H1 (cell line): ENCODE measurements at regions not wholly inside any gene's neighbourhood (a gene's known extent, or its start where the extent isn't known, plus 50 kb on each side); places are given as distances from the start of the nearest gene placed in this dataset.

Experiments used
- CTCF ChIA-PET: fragments of 300-600 bp; sonication (Branson Sonifier 250); formaldehyde crosslinking; loops from one replicate; lab custom pipeline; 2021; ENCODE audit not compliant: partially characterized antibody; lab: Charles Lee
- POLR2A ChIA-PET: fragments of 300-600 bp; sonication (Branson Sonifier 250); formaldehyde crosslinking; loops from one replicate; lab custom pipeline; 2021; ENCODE audit warnings: inconsistent platforms; ENCODE audit not compliant: partially characterized antibody; lab: Charles Lee
- DNase-seq, 2 experiments: peaks; one replicate each; pipeline versions ENCODE4 v3.0.0 to v3.0.0-alpha.2; 2010 to 2022; ENCODE audit warnings: low spot score in 2 of 2, low read depth in 1 of 2, mixed read lengths in 1 of 2
- FAIRE-seq: peaks from 2 replicates; lab custom pipeline; 2011; peaks lifted over from hg19 to GRCh38; lab: Jason Lieb, UNC
- H2AFZ ChIP-seq: 2 replicates; pipeline ENCODE4 v1.8.1; 2012; ENCODE audit warnings: low read length, inconsistent platforms
- H2AK5ac ChIP-seq: 2 replicates; pipeline ENCODE4 v1.6.1; 2013; ENCODE audit warnings: low read depth, low read length
- H2BK120ac ChIP-seq: replicated peaks from 2 replicates; pipeline ENCODE3; 2013; ENCODE audit warnings: low read depth, low read length, inconsistent platforms
- H2BK12ac ChIP-seq: 2 replicates; pipeline ENCODE4 v1.6.1; 2013; ENCODE audit warnings: low read depth, low read length
- H2BK15ac ChIP-seq: 2 replicates; pipeline ENCODE4 v1.6.1; 2013; ENCODE audit warnings: low read length
- H2BK20ac ChIP-seq: 2 replicates; pipeline ENCODE4 v1.6.1; 2013; ENCODE audit warnings: low read length
- H2BK5ac ChIP-seq: 2 replicates; pipeline ENCODE4 v1.6.1; 2013; ENCODE audit warnings: low read depth, low read length
- H3K14ac ChIP-seq: 2 replicates; pipeline ENCODE4 v1.6.1; 2013; ENCODE audit warnings: inconsistent platforms; ENCODE audit not compliant: insufficient read length
- H3K18ac ChIP-seq: 2 replicates; pipeline ENCODE4 v1.6.1; 2013; ENCODE audit warnings: low read length; ENCODE audit errors: extremely low read depth
- H3K23ac ChIP-seq: 2 replicates; pipeline ENCODE4 v1.6.1; 2013; ENCODE audit warnings: inconsistent platforms; ENCODE audit not compliant: insufficient read length
- H3K23me2 ChIP-seq: 2 replicates; pipeline ENCODE4 v1.6.1; 2013; ENCODE audit warnings: low read depth, low read length
- H3K27ac ChIP-seq: 2 replicates; pipeline ENCODE4 v1.6.1; 2011; ENCODE audit warnings: low read depth, low read length, inconsistent platforms
- H3K27me3 ChIP-seq, 4 experiments: replicated peaks in 1 of 4; 1 replicate in 1 of 4; 2 replicates in 3 of 4; pipeline versions ENCODE4 v1.6.1 to v1.8.1; 2011 to 2013; ENCODE audit warnings: low read length in 3 of 4, mild to moderate bottlenecking in 3 of 4, inconsistent platforms in 2 of 4, mixed read lengths in 2 of 4, moderate library complexity in 1 of 4; ENCODE audit not compliant: control insufficient read depth in 3 of 4, insufficient read depth in 3 of 4; ENCODE audit errors: extremely low read depth in 1 of 4
- H3K36me3 ChIP-seq, 4 experiments: 2 replicates each; pipeline versions ENCODE4 v1.6.1 to v1.8.1; 2011 to 2013; ENCODE audit warnings: mild to moderate bottlenecking in 4 of 4, low read length in 3 of 4, moderate library complexity in 2 of 4, control low read depth in 1 of 4, inconsistent platforms in 1 of 4; ENCODE audit not compliant: insufficient read depth in 4 of 4, control insufficient read depth in 2 of 4
- H3K4ac ChIP-seq: replicated peaks from 2 replicates; pipeline ENCODE3; 2013; ENCODE audit warnings: low read length, low read depth, mixed read lengths, inconsistent platforms; ENCODE audit not compliant: insufficient read length
- H3K4me1 ChIP-seq, 4 experiments: replicated peaks in 1 of 4; 1 replicate in 1 of 4; 2 replicates in 3 of 4; pipeline versions ENCODE4 v1.6.1 to v1.8.1; 2011 to 2013; ENCODE audit warnings: low read length in 3 of 4, inconsistent platforms in 2 of 4, mixed read lengths in 1 of 4; ENCODE audit not compliant: insufficient read depth in 4 of 4, control insufficient read depth in 3 of 4
- H3K4me2 ChIP-seq, 2 experiments: 2 replicates each; pipeline versions ENCODE4 v1.6.1 to v1.8.1; 2011 to 2013; ENCODE audit warnings: low read depth in 2 of 2, low read length in 2 of 2, control low read depth in 1 of 2, inconsistent platforms in 1 of 2, mild to moderate bottlenecking in 1 of 2; ENCODE audit not compliant: insufficient read depth in 1 of 2
- H3K4me3 ChIP-seq, 4 experiments: fragments of 200-600, 300-600 bp in 1 of 4; sonication (generic), shearing (Covaris generic), sonication (Bioruptor Twin) in 1 of 4; 2 replicates each; pipeline versions ENCODE4 v1.5.1 to v1.8.1; 2011 to 2016; ENCODE audit warnings: low read length in 4 of 4, low read depth in 3 of 4, control low read depth in 2 of 4, inconsistent platforms in 2 of 4, mild to moderate bottlenecking in 2 of 4, mixed read lengths in 1 of 4, moderate library complexity in 1 of 4; ENCODE audit not compliant: insufficient read depth in 2 of 4; ENCODE audit errors: extremely low read depth in 1 of 4
- H3K56ac ChIP-seq: replicated peaks from 2 replicates; pipeline ENCODE3; 2013; ENCODE audit warnings: low read depth, mild to moderate bottlenecking, mixed read lengths, low read length, inconsistent platforms; ENCODE audit not compliant: insufficient read length
- H3K79me1 ChIP-seq: 2 replicates; pipeline ENCODE4 v1.6.1; 2013; ENCODE audit warnings: low read depth, low read length, control low read depth
- H3K79me2 ChIP-seq, 2 experiments: 2 replicates each; pipeline versions ENCODE4 v1.6.1 to v1.8.1; 2012 to 2013; ENCODE audit warnings: low read length in 2 of 2, mild to moderate bottlenecking in 2 of 2, inconsistent platforms in 1 of 2; ENCODE audit not compliant: insufficient read depth in 2 of 2, control insufficient read depth in 1 of 2
- H3K9ac ChIP-seq, 4 experiments: replicated peaks in 1 of 4; 1 replicate in 1 of 4; 2 replicates in 3 of 4; pipeline versions ENCODE4 v1.6.1 to v1.8.1; 2011 to 2013; ENCODE audit warnings: low read depth in 3 of 4, low read length in 3 of 4, control low read depth in 2 of 4, mild to moderate bottlenecking in 2 of 4, moderate library complexity in 2 of 4, inconsistent platforms in 1 of 4; ENCODE audit errors: extremely low read depth in 1 of 4
- H3K9me3 ChIP-seq, 2 experiments: 2 replicates each; pipeline versions ENCODE4 v1.6.1 to v1.8.1; 2012 to 2013; ENCODE audit warnings: mild to moderate bottlenecking in 2 of 2, moderate library complexity in 2 of 2, control low read depth in 1 of 2, inconsistent platforms in 1 of 2, low read depth in 1 of 2, low read length in 1 of 2, mixed read lengths in 1 of 2; ENCODE audit not compliant: insufficient read depth in 2 of 2
- H4K20me1 ChIP-seq, 2 experiments: replicated peaks in 1 of 2; 2 replicates each; pipeline versions ENCODE3 to v1.8.1; 2011 to 2013; ENCODE audit warnings: inconsistent platforms in 2 of 2, low read length in 2 of 2, mild to moderate bottlenecking in 1 of 2; ENCODE audit not compliant: insufficient read depth in 2 of 2, control insufficient read depth in 1 of 2
- H4K5ac ChIP-seq: 2 replicates; pipeline ENCODE4 v1.6.1; 2013; ENCODE audit warnings: low read length, low read depth, mixed read lengths, inconsistent platforms; ENCODE audit not compliant: insufficient read length
- H4K8ac ChIP-seq: 2 replicates; pipeline ENCODE4 v1.8.0; 2013; ENCODE audit warnings: mild to moderate bottlenecking, moderate library complexity, low read length, inconsistent platforms; ENCODE audit not compliant: insufficient read depth; ENCODE audit errors: extremely low read depth
- H4K91ac ChIP-seq: replicated peaks from 2 replicates; pipeline ENCODE3; 2013; ENCODE audit warnings: low read length, mixed read lengths, inconsistent platforms; ENCODE audit not compliant: insufficient read length
- BACH1 ChIP-seq: IDR thresholded peaks from 2 replicates; pipeline ENCODE4 v1.6.1; 2012; ENCODE audit warnings: low read length, improper control_type of control experiment
- CHD2 ChIP-seq: IDR thresholded peaks from 2 replicates; pipeline ENCODE4 v1.6.1; 2012; ENCODE audit warnings: low read length, improper control_type of control experiment
- EGR1 ChIP-seq: IDR thresholded peaks from 2 replicates; pipeline ENCODE4 v1.6.1; 2011; ENCODE audit warnings: low read depth, low read length, borderline replicate concordance
- EP300 ChIP-seq, 2 experiments: IDR thresholded peaks; 1 replicate in 1 of 2; 2 replicates in 1 of 2; pipeline ENCODE4 v1.6.1; 2011 to 2012; ENCODE audit warnings: low read depth in 2 of 2, low read length in 2 of 2, mild to moderate bottlenecking in 2 of 2, borderline replicate concordance in 1 of 2, inconsistent platforms in 1 of 2, moderate library complexity in 1 of 2
- FOSL1 ChIP-seq: IDR thresholded peaks from 2 replicates; pipeline ENCODE4 v1.6.1; 2011; ENCODE audit warnings: mild to moderate bottlenecking, low read depth, low read length, moderate library complexity; ENCODE audit not compliant: insufficient read depth
- KDM5A ChIP-seq: fragments of 200-600 bp; IDR thresholded peaks from 2 replicates; pipeline ENCODE4 v1.7.1; 2012; ENCODE audit warnings: mild to moderate bottlenecking, low read length, inconsistent platforms, mixed read lengths
- MAFK ChIP-seq: IDR thresholded peaks from 2 replicates; pipeline ENCODE4 v1.6.1; 2012; ENCODE audit warnings: low read depth, mild to moderate bottlenecking, improper control_type of control experiment, low read length
- PHF8 ChIP-seq: fragments of 200-600 bp; sonication (generic); conservative IDR thresholded peaks from 2 replicates; pipeline ENCODE4 v1.7.1; 2012; ENCODE audit warnings: low read depth, mild to moderate bottlenecking, inconsistent platforms, low read length, moderate library complexity
- POLR2AphosphoS5 ChIP-seq: IDR thresholded peaks from 2 replicates; pipeline ENCODE4 v1.6.1; 2011; ENCODE audit warnings: low read depth, low read length
- SUZ12 ChIP-seq: fragments of 200-600 bp; sonication (generic); IDR thresholded peaks from 2 replicates; pipeline ENCODE4 v1.6.1; 2012; ENCODE audit warnings: mild to moderate bottlenecking, inconsistent platforms, low read length, moderate library complexity, mixed read lengths
- TBP ChIP-seq: IDR thresholded peaks from 2 replicates; pipeline ENCODE4 v1.6.1; 2011; ENCODE audit warnings: low read depth, low read length, improper control_type of control experiment
- WGBS, 2 experiments: shearing (Covaris generic) in 1 of 2; methylation state at CpG; one replicate each; pipeline versions ENCODE4 v1.1.6 to v1.1.7; 2013 to 2015; ENCODE audit warnings: low lambda C conversion rate in 2 of 2, mixed read lengths in 2 of 2, inconsistent platforms in 1 of 2, low coverage in 1 of 2, missing lambda C conversion rate in 1 of 2; ENCODE audit not compliant: insufficient replicate concordance in 2 of 2, insufficient coverage in 1 of 2, insufficient read length in 1 of 2; ENCODE audit errors: extremely low coverage in 1 of 2, missing lambda C conversion rate in 1 of 2; 5-methylcytosine and 5-hydroxymethylcytosine counted together

DNA sequence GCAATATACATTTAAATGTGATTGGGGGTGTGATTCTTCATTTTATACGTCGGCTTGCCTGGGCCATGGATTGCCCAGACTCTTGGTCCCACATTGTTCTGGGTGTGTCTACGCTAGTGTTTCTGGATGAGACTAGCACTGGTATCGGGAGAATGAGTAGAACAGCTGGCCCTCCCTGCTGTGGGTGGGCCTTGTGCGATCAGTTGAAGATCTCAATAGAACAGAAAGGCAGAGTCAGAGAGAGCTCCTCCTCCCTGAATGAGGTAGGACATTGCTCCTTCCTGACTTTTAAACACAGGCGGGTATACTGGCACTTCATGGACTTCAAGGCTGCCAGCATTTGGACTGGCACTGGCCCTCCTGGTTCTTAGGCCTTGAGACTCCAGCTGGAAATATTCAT lies 603.0 kb downstream of the LIG4 start:
- H3K27me3 ChIP-seq: no peaks in the 10 kb centered on the region
- H2BK12ac ChIP-seq: no peak overlapping the region
- H2AFZ ChIP-seq: no peak overlapping the region
- no peaks in the 10 kb centered on the region for H3K23me2 ChIP-seq
- H3K18ac ChIP-seq: no peak overlapping the region
- H3K4ac ChIP-seq: no peak overlapping the region
- no peak for DNase-seq
- no peak overlapping the region for H4K5ac ChIP-seq
- H2BK120ac ChIP-seq: no peak overlapping the region
- POLR2A ChIA-PET: no interaction called here
- 99% methylated on average over 6 of the region's 6 CpGs; no CpG with 5 or more reads in 1 of the 2 experiments for WGBS, 2 experiments
- no peak overlapping the region for H3K9ac ChIP-seq
- no peak overlapping the region for H3K4me2 ChIP-seq
- H3K56ac ChIP-seq: no peak overlapping the region
- H2BK20ac ChIP-seq: no peak overlapping the region
- no peak for FAIRE-seq
- H3K79me2 ChIP-seq: no peaks in the 10 kb centered on the region
- H3K27ac ChIP-seq: no peak overlapping the region
- no peak overlapping the region for H2BK15ac ChIP-seq
- no peak overlapping the region for H2AK5ac ChIP-seq
- H3K4me1 ChIP-seq: no peaks in the 10 kb centered on the region
- H4K8ac ChIP-seq: no peak overlapping the region
- H4K20me1 ChIP-seq: peaks cover 0 to 3% of the 10 kb centered on the region in 2 experiments
- no peak overlapping the region for H4K91ac ChIP-seq
- TF ChIP-seq KDM5A: no peak
- no peak for TF ChIP-seq EGR1
- no peak for TF ChIP-seq POLR2AphosphoS5
- no peak for TF ChIP-seq MAFK
- no peak for TF ChIP-seq CHD2
- no peak for TF ChIP-seq EP300 (IDR thresholded peaks at IDR 0.05; ENCODE audit: borderline replicate concordance in 1 of 2, low read depth in 2 of 2, low read length in 2 of 2)
- no peak for TF ChIP-seq PHF8
- TF ChIP-seq TBP: no peak
- TF ChIP-seq BACH1: no peak
- TF ChIP-seq FOSL1: no peak
- no peak for TF ChIP-seq SUZ12
- TF ChIP-seq, all 59 proteins: peak for 0
- Histone ChIP-seq H3K23ac (no peak overlapping the region), H3K9me3 (no peaks in the 10 kb centered on the region), H3K4me3 (no peak overlapping the region), H2BK5ac (no peak overlapping the region), H3K36me3 (no peaks in the 10 kb centered on the region), H3K79me1 (no peaks in the 10 kb centered on the region), H3K14ac (no peak overlapping the region)
- CTCF ChIA-PET: interaction anchor here (0.6 kb wide), 1 partner anchor 183 kb away, joined by 4 read pairs; no protein-coding TSS in a partner anchor
